HG03457 (cell line): ENCODE measurements at regions not wholly inside any gene's neighbourhood (a gene's known extent, or its start where the extent isn't known, plus 50 kb on each side); places are given as distances from the start of the nearest gene placed in this dataset.

Experiments
- ATAC-seq: cut with Tn5 transposase; IDR thresholded peaks from one replicate; pipeline ENCODE4 v1.9.1; 2021; ENCODE audit warnings: moderate number of reproducible peaks; ENCODE audit not compliant: unreplicated experiment

DNA sequence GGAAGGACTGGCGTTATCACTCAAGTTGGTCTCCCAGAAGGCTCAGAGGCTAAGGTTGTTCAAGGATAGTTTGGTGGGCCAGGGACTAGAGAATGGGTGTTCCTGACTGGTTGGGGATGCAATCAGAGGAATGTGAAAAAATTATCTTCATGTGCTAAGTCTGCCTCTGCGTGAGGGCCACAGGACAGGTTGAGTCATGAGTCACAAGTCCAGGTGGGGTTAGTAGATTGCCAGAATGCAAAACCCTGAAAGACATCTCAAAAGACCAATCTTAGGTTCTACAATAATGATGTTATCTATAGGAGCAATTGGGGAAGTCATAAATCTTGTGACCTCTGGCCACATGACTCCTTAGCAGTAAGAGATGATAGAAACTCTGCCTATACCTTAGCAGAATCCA, 220.1 kb upstream of the EEA1 start:
- ATAC-seq = no peak

DNA sequence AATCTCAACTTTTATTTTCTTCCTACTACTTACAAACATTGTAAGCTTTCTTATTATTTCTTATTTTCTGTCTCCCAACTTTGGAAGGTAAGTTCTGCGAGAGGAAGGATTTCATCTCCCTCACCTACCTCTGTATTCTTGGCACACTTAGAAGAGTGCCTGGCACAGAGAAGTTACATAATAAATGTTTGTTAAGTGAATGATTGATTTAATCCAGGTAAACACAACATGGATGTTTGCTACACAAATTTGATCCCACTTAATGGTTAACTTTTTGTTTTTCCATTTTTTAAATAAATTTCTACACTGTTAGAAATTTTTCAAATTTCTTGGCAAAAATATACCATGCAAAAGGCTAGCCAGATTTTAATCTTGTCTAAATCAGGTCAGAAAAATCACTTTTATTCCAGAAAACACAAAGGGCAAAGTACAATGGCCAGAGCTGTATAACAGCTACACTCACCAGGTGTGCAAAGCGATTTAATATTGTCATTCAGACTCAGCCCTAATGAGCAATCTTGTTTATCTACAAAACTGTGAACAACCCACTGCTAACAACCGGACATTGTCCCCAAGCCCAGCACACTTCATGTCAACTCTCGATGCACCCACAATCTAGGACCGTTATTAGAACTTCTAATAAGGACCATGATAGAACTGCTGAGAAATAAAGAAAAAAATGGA, 222.1 kb upstream of the EEA1 start:
- ATAC-seq = no peak

DNA sequence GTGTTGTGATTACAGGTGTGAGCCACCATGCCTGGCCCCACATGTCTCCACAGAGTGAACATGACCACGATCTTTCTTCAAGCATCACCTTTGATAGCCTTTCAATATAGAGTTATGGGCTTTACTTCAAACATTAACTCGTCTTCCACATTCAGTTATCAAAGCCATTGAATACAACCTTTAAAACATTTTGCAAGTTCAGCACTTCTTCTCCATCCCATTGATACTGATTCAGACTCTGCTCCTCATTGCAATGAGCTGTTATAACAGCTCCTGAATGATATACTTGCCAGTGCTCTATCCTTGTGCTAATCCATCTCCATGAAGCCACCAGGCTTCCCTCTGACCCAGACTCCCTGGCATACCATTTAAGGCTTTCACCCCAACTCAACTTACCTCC, 223.5 kb upstream of the EEA1 start:
- no peak for ATAC-seq

DNA sequence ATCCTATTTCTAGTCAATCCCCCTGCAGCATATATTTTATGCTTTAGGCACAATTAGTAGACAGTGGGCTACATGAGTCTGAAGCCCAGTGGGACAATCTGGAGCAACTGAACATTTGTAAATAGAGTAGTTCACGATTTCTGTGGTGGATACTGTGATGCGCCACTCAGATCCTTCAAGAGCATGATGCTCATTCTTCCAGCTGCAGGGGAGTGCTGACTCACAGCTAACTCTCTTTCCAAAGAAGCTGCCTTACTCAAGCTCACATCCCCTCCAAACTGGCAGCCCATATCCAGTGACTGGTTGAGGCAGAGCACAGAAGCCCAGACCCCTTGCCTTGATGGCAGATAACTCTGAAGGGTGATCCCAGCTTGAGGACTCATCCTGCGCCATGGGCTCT, 224.2 kb upstream of the EEA1 start:
- ATAC-seq = no peak

DNA sequence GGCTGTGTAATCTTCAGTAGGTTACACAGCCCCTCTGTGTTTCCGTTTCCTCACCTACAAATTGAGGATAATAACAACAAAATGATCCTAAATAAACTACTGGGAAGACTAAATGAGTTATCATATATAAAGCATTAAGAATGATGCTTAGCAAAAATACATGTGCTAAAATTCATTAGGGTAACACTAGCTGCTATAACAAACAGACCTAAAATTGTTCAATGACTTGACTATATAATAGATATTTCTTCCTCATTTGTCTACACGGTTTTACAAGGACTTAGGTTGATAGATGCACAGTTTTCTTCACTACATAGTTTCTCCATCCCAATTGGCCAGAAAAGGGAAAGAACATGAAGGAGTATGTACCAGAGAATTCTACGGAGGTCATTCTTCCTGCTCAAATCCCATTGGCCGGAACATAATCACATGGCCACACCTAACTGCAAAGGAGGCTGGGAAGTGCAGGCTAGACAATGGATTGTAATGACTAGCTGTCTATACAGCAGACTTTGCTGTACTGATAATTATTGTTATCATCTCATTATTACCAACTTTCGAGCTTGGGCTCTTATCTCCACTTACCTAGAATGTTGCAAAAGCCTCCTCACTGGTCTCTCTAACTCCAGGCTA, 223.5 kb upstream of the NUDT4 start:
- ATAC-seq = no peak

DNA sequence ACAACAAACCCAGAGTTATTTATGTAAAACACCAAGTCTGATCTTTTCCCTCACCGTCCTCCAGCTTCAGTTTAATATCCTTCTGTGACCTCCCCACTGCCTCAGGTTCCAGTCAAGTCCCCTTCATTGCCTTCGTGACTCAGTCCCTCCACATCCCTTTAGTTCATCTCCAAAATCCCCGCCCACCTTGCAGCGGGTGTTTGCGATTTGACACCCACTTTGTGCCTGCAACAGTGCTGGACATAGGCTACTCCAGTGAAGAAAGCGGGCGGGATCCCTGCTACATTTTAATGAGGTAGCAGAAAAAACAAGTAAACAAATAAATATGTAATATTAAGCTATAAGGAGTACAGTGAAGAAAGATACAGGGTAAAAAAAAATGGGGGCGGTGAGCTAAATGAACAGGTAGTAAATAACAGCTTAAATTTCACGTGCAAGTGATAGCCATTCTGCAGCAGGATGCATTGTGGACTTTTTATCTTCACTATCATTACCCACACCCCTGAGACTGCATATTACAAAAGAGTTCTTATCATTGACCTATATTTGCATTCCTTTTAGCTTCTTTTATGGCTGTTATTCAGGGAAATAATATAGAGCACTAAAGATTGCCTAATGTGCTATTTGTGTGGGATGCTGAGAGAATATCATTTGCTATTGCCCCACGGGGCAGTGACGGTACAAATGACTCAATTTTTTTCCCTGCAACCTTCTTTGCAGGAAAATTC, 222.8 kb upstream of the NUDT4 start:
- ATAC-seq = no peak

DNA sequence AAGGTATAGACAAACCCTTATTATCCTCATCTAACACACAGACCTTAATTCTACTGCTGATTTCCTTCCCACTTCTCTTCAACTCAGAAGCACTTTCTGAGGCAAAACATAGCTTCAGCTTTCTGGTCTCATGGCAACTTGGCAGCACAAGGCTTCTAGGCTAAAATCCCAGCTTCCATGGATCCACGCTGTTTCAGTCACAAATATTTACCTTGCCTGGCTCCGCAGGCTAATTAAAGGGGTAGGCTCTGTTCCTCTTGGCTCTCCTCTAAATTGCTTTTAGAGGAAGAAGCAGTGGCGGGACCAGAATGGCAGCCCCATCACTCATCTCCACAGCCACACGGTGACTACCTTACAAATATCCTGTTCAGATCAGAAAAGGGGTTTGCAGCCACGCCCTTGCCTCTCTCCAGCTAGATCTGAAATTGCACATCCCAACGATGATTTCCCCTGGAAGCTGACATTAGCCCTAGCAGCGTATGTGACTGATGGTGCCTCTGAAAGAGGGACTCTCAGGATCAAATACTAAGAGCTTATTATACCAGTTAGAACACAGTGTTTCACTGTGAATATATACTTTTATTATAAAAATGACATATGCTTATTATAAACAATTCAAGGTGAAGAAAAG, 221.5 kb upstream of the NUDT4 start:
- no peak for ATAC-seq

DNA sequence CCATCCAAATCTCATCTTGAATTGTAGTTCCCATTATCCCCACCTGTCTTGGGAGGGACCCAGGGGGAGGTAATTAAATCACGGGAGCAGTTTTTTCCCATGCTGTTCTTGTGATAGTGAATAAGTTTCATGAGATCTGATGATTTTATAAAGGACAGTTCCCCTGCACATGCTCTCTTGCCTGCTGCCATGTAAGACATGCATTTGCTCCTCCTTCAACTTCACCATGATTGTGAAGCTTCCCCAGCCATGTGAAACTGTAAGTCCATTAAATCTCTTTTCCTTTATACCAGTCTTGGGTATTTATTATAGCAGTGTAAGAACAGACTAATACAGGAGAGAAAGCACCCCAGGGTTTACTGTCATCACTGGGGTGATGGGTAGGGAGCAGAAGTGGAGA, 220.4 kb upstream of the NUDT4 start:
- ATAC-seq = no peak

DNA sequence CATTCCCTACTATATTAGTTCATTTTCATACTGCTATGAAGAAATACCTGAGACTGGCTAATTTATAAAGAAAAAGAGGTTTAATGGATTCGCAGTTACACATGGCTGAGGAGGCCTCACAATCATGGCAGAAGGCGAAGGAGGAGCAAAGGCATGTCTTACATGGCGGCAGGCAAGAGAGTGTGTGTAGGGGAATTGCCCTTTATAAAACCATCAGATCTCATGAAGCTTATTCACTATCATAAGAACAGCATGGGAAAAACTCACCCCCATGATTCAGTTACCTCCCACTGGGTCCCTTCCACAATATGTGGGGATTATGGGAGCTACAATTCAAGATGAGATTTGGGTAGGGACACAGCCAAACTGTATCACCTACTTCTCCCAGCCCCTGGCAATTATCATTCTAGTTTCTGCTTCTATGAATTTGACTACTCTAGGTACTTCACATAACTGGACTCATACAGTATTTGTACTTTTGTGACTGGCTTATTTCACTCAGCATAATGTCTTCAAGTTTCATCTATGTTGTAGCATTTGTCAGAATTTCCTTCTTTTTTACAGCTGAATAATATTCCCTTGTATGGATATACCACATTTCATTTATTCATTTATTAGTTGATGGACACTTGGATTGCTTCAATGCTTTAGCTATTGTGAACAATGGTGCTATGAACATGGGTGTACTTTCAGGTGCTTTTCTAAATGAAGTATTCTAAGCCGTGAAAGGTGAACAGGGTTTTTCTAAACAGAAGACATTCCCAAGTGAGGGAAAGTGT, 219.5 kb upstream of the NUDT4 start:
- ATAC-seq = no peak

DNA sequence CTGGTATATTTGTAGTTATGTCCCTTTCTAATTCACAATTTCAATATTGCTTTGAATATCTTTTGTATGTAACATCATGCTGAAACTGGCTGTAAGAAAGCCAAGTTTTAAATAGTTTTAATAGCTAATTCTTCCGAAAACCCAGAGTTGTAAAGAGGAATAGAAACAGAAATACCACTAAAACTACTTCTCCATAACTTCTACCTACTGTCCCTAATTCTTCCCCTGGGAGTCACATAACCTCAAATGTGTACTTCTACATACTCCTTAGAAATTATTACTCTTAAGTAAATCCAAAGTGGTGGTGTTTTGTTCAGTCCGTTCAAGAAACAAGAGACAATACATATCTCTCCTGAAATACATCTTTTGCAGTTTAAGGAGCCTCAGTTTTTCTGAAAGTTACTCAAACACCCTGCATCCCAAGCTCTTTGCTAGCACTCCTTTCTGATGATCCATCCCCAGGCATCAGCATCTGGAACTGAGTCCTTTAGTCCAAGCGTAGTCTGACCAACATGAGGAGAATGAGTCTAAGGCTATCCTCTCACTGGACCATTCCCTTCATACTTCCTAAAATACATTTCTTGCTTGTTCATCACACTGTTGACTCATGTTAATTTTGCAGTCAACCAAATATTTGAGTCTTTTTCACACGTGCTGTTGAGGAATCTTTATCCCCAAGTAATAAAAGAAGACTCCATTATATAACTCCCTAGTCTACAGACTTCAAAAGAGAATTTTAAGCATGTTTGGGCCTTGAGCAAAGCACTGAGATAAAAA, 214.3 kb upstream of the NUDT4 start:
- no peak for ATAC-seq

DNA sequence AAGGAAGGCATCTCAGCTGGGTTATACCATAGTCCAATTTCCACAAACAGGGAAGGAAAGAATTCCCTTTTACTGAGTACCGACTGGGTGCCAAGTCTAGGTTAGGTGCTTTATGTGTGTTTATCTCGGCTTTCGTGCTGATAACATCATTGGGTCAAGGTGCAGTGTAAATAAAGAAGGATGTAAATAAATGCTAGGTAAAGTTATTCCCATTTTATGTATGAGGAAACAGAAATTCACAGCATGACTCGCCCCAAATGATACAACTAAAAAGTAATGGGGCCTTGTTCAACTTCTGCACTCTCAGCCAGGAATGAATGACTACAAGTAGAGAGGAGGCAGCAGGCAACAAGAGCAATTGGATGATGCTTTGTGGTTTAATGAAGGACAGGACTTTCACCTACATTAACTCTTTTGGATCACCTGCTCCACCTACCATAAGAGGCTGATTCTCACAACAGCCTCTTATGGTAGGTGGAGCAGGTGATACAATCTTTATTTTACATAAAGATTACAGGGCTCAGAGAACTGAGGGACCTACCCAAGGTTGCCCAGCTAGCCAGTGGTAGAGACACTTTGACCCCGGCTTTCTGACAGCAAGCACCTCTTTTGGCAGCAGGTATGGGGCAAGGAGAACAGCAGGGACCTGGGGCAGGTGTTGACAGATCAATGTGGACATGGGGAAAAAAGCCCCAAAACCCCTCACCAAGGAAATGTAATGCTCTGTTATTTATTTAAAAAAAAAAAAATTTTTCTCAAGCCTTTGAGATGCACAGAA, 213.4 kb upstream of the NUDT4 start:
- no peak for ATAC-seq

DNA sequence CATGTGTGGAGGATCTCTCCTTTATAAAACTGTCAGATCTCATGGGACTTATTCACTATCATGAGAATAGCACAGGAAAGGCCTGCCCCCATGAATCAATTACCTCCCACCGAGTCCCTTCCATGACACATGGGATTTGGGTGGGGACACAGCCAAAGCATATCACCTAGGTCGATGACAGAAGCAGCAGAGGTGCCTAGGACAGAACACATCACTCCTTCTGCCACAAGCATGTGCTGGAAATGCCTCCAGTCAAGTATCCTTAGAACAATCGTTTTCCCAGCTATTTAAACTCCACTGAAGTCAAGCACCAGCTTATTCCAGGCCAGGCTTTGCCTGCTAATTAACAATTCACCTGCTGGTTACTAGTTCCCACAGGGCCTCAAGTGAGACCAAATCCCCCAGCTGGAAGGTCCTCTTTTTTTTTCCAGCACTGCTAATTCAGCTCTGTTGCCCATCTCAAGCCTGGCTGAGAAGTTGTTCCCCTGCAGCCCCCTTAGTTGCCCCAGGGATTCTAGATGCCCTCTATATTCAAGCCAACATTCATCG, 212.3 kb upstream of the NUDT4 start:
- ATAC-seq = no peak

DNA sequence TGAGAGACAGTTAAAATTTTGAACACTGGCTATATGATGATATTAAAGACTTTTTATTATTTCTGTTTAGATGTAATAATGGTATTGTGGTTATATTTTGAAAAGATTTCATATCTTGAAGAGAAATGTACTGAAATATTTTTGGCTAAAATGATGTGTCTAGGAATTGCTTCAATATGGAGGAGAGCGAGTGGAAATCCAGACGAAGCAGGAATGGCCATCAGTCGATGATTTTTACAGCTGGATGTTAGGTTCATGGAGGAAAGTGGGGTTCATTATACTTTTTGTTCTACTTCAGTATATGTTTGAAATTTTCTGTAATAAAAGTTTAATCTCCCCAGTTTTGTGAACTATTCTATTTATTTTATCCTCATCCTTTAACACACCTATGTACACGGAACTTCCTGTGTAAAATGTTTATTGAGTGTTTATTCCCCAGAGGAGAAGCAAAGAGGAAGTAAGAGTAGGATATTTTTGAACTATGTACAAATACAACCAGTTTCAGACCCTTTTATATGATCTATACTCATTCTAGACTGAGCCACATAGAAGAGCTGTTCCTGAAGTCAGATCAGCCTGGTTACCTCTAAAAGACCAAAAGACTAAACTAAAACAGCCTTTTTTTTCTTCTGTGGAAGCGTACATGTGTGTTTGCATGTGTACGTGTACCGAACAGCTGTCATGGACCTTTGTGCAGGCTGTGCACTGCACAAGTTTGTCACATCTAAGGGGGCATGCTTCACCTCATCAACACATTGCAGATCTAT, 211.0 kb upstream of the NUDT4 start:
- peak; percentile 66 for ATAC-seq

DNA sequence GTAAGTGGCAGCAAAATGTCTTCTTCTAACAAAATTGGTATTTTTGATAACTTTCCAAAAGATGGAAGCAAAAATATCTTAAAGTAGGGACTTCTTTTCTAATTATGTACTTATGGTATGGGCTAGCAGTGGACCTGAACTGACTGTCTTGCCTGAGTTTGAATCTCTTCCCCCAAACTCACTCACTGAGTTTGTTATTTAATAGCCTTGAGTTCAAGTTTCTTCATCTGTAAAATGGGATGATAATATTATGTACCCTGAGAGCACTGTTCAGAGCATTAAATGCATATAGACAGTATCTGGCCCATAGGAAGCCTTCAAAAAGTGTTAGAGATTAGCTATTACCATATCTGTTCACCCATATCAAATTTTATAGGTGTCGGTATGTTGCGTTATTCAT, 210.4 kb upstream of the NUDT4 start:
- no peak for ATAC-seq

DNA sequence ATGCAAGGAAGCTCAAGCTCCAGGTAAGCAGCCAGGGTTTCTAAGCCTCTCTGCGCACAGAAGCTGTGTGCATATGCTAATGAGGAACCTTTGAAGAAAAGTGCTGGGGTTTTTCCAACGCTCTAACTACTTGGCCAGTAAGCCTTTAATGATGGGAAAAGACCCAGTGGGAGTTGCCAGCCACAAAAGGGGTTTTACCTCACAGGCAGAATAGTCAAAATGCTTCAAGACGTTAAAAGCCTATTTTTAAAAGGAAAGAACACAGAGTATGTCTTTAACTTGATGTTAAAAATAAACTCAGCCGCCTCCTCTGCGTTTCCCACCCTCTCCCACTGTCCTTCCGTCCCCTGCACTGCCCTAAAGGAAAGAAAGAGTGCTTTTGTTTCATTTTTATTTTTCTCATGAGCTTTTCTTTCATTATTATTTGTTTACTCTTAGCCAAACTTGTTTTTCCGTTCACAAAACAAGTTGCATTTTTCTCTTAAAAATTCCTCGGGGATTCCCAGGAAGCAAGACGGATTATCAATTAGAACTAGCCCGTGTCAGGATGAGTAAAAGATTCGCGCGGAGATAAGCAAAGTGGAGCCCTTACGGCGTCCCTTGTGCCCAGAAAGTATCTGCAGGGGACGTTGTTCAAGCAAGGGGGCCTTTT, 209.8 kb upstream of the NUDT4 start:
- ATAC-seq = peak; percentile 59

DNA sequence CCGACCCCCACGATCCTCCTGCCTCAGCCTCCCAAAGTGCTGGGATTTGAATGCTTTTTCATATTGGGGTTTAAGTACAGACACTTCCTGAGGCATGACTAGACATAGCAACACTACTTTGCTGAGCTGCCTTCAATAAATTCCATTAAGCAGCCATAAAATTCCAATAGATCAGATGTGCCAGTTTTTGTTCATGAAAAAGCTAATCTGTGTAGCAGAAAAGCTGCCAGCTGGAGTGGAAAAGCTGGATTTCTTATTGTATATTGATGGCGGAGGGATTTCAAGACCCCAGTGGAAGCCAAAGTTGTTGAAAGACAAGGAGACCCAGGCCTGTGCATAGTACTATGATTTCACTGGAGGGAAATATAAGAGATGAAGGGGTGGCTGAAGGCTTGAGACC, 209.0 kb upstream of the NUDT4 start:
- ATAC-seq = no peak

DNA sequence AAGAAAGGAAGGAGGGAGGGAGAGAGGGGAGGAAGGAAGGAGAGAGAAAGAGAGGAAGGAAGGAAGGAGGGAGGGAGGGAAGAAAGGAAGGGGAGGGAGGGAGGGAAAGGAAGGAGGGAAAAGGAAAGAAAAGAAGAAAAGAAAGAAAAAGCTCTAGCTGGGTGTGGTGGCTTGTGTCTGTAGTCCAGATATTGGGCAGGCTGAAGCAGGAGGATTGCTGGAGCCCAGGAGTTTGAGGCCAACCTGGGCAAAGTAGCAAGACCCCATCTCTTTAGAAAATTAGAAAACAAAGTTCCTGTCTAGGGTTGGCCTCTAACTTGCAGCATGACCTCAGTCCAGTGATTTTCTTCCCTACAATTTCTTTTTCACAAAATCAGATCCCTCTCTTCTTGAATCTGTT, 208.2 kb upstream of the NUDT4 start:
- ATAC-seq = no peak

DNA sequence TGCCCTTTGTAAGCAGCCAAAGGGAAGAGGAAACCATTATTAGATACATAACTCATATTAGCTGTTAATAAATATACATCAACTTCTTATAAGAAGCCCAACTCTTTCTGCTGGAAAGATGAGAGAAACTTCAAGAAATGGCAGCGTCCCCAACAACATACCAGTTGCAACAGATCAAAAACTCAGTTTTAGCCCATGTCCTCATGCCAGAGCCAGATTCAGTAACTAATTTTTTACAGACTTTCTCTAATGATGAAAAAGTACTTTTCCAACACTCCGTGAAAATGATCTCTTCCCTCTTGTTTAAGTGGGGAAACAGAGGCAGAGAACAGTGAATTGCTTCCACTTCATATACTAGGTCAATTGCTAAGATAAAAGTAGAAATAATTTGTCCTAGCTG, 206.8 kb upstream of the NUDT4 start:
- ATAC-seq = no peak
